ENCODE measurements at regions not wholly inside any gene's neighbourhood (a gene's known extent, or its start where the extent isn't known, plus 50 kb on each side); places are given as distances from the start of the nearest gene placed in this dataset.

DNA sequence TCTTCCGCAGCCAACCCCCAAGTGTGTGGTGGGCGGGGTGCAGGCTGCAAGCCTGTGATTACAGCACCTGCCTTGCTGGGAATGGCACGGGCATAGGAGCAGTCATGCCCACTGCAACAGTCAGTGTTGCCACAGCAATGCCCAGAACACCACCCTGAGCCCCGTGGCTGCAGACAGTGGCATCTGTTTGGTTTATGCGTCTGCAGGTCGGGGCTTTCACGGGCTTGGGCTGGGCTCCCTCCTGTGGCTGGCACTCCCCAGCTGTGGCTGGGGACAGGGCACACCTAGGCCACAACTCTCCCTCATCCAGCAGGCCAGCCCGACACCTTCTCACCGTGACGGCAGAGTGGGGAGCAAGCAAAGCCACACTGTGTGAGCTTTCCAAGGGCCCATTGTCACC is 115.3 kb upstream of the C1QTNF9B start:
- DNase-seq: no peak

DNA sequence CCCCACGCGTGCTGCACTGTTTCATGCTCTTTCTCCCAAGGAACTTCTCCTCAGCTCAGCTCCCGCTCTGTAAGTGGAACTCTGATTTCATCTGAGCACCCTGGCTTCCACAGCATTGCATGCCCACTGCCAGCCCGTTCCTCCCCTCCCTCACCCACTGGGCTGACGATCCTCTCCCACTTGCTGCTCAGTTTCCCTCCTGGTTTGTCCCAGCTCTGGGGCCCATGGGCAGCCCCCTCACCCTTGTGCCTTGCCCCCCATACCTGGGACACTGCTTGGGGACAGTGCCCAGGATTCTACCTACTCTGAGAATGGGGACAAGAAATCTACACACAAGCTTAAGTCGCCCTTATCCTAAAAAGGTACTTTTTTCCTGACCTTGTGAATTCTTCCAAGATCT is 115.9 kb upstream of the C1QTNF9B start:
- no peak for DNase-seq

DNA sequence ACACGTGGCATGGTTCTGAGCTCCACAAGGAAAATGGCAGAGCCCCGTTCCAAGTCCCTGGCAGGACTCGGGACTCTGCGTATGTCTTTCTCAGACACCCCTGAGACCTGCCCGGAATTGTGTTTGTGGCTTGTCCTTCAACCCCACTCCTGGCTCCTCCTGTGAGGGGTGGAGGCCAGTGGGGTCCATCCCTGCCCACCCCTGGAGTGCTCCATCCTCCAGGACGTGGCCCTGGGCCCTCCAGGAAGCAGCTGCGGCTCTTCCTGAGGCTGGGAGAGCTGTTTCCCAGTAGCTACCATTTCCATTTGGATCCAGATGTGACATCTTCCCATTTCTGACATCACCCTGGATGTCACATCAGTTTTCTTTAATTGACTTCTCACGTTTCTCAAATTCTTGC is 118.7 kb upstream of the C1QTNF9B start:
- no peak for DNase-seq

DNA sequence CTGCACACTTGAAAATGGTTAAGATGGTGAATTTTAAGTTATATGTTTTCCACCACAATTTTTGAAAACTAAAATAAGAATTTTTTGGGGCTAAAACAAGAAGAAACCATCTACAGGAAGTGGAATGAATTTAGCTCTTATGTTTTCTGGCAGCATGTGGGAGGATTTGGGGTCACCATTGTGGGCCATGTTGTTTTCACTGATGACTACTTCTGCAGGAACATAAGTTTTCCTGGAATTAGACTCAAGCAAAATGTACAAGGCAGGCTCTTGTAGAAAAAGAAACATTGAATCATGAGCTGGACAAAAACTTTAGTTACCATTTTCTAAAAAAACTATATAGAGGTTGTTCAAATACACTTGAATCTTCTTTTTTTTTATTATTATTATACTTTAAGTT is 125.3 kb upstream of the C1QTNF9B start:
- no peak for DNase-seq

DNA sequence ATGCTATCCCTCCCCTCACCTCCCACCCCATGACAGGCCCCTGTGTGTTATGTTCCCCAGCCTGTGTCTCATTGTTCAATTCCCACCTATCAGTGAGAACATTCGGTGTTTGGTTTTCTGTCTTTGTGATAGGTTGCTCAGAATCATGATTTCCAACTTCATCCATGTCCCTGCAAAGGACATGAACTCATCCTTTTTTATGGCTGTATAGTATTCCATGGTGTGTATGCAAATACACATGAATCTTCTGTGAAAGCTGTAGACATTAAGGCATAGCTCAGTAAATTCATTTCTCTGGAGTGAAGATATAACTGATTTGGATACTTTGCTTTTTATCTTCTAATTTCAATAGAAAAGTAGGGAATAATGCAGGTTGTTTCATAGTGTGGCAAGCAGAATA is 125.8 kb upstream of the C1QTNF9B start:
- no peak for DNase-seq

GRCh38 chr13:24027494-24027893 is 130.2 kb upstream of the C1QTNF9B start:
- no peak for DNase-seq

DNA sequence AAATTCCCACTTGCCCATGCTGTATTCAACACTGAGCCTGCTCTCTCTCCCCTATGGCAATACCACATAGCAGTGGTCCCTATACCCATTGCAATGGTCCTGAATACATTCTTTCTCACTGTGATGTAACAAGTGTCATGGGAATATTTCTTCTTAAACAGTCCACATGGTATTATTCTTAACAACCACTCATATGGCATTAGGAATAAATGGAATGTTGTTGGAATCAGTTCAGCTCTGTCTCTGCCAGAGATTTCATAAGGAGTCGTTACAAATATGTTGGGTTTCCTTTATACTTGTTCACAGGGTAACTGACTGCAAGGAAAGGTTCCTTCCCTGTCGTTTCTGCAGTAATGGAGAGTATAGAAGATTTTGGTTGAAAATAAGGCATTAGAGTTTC is 128.3 kb upstream of the SPATA13 start:
- DNase-seq: no peak

DNA sequence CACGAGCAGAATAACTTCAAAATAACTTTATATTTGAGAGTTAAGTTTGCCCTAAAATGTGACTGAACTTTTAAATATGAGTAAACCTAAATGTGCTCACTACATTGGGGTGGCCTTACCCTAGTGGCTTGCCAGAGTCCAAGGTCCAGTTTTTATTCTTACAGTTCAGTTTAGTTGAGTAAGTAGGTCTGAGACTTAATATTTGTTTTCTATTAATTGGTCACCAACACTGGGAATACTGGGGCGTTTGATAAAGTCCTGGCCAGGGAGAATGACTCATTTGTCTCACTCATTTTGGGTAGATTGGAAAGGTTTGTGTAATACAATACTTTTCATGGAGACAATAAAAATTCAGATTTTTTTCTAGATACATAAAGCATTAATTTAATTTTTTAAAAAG is 127.8 kb upstream of the SPATA13 start:
- DNase-seq: no peak

GRCh38 chr13:24033527-24034302 is 126.8 kb upstream of the SPATA13 start:
- DNase-seq: no peak

DNA sequence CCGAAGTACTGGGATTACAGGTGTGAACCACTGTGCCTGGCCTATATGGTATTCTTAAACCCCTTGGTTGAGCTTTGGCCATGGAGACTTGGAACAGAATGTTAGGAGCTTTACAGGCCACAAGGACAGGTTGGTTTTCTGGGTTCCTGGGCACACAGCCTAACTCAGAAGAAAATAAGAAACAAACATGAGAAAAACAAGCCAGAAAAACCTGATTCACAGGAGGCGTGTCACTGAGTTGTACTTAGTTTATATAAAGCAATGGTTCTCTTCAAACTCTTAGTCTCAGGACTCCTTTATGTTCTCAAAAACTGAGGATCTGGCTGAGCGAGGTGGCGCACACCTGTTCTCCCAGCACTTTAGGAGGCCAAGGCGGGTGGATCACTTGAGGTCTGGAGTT is 125.1 kb upstream of the SPATA13 start:
- DNase-seq: no peak

DNA sequence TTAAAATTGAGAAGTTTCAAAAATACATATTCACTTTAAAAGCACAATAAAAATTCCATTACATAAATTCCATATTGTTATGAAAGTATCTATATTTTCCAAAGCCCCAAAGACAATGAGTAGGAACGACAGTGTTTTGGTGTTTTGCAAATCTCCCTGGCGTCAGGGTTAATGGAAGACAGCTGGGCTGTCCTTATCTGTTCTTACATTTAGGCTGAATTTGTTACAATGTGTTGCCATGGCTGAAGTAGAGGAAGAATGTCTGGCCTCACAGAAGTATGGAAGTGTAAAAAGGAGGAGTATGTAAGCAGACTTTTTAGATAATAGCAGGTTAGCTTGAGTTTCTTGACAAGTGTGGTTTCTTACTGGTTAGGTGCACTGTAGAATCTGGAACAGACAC is 124.4 kb upstream of the SPATA13 start:
- DNase-seq: no peak

- no peak for DNase-seq
Measured at GRCh38 chr13:24038405-24038804, 122.1 kb upstream of the SPATA13 start.

DNA sequence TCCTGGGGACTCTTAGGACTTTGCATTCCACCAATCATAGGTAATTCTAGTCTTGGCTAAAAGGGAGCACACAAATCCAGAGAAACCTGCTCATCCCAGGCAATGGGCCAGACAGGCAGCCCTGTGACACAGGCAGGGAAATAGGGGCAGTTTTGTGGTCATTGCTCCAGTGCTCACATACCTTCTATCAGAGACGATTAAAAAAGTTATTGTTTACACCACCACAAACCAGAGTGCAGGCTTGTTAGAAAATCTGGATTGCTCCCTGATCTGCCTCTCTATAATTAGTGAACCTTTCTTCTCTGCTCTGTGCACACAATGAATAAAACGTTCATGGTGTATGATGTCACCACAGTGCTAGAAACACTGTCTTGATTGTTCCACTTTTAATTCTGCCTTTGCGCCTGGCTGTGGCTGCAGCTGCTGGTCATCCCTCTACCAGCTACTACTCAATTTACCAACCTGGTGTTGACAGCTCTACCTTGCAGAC is 121.6 kb upstream of the SPATA13 start:
- no peak for DNase-seq

DNA sequence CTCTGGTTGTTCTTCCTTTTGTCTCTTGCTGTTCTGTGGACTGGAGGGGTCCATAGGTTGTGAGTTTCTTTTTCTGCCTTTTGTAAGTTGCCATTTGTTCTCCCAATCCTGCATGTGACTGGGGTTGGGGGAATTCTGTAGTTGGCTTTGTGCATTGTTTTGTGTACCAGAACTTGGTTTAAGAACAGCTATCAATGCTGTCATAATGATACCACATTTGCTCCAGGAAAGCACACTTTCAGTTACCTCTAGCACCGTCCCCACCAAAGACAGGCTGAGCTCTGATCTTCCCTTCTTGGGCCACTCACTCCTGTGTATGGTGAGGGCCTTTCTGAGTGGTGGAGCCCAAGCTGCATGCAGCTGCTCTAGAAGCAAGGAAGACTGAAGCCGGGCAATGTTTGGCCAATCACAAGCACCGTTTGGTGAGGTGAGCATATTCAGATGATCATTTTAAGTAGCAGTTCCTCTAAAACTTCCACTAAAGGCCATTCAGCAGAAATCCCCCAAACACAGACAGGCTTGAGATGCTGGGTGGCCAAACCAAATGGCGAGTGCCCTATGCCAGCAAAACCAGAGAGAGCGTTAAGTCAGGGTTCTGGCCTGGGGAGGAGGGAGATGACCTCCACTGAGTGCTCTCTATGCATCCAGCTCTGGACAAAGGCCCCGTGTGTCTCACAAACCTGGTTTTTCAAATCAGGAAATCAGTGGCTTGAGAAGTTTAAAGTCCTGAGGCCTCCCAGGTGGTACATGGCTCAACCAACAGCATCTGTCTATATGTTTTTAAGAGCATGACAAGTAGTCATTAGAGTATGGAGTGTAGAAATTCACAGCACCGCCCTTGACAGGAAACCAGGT is 120.7 kb upstream of the SPATA13 start:
- DNase-seq: no peak

GRCh38 chr13:24040835-24041234 is 119.7 kb upstream of the SPATA13 start:
- no peak for DNase-seq

- no peak for DNase-seq
Measured at GRCh38 chr13:24041651-24042225, 118.8 kb upstream of the SPATA13 start.

- DNase-seq: no peak
Measured at GRCh38 chr13:24042710-24043440, 117.6 kb upstream of the SPATA13 start.

- no peak for DNase-seq
Measured at GRCh38 chr13:24043590-24044350, 116.8 kb upstream of the SPATA13 start.

GRCh38 chr13:24045597-24045996 is 114.9 kb upstream of the SPATA13 start:
- no peak for DNase-seq

GRCh38 chr13:24050292-24050711 is 110.2 kb upstream of the SPATA13 start:
- no peak for DNase-seq

- DNase-seq: no peak
Measured at GRCh38 chr13:24050796-24051715, 109.5 kb upstream of the SPATA13 start.
